Gastrocnemius medialis (tissue), 4 donors: ENCODE measurements at regions not wholly inside any gene's neighbourhood (a gene's known extent, or its start where the extent isn't known, plus 50 kb on each side); places are given as distances from the start of the nearest gene placed in this dataset.

Source experiments
- POLR2A ChIP-seq, 2 donors: fragments of 450-650 bp; IDR thresholded peaks; one replicate each; pipeline ENCODE4 v1.6.1; 2017; ENCODE audit warnings: antibody characterized with exemption in 2 of 2, mild to moderate bottlenecking in 2 of 2, moderate library complexity in 2 of 2
- TF ChIP-seq, protein P1 (sequence below), 5 experiments: fragments of 450-650 bp in 3 of 5; fragments of 200-600 bp in 2 of 5; sonication (generic) in 2 of 5; IDR thresholded peaks in 4 of 5; conservative IDR thresholded peaks in 1 of 5; 1 replicate in 4 of 5; 2 replicates in 1 of 5; pipeline ENCODE4 v1.5.1; 2016 to 2019; ENCODE audit warnings: antibody characterized with exemption in 5 of 5, mild to moderate bottlenecking in 3 of 5, moderate library complexity in 3 of 5

DNA sequence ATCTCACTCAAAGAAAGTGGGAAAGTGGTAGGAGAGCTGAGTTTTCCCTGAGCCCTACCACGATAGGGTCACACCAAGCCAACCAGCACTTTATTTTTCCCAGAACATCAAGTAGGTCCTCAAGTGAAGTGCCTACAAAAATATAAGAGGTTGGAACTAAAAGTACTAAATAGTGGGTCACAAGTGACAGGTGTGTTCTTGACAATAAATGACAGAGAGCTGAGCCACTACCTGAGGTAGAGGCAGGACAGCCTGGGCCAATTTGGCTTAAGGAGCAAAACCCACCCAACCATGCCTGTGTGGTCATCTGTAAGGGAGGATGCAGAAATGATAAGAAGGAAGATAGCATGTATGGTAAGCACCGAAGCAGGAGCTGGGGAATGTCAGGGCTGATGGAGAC, 154.8 kb upstream of the SSTR4 start:
- TF ChIP-seq, protein P1, sequence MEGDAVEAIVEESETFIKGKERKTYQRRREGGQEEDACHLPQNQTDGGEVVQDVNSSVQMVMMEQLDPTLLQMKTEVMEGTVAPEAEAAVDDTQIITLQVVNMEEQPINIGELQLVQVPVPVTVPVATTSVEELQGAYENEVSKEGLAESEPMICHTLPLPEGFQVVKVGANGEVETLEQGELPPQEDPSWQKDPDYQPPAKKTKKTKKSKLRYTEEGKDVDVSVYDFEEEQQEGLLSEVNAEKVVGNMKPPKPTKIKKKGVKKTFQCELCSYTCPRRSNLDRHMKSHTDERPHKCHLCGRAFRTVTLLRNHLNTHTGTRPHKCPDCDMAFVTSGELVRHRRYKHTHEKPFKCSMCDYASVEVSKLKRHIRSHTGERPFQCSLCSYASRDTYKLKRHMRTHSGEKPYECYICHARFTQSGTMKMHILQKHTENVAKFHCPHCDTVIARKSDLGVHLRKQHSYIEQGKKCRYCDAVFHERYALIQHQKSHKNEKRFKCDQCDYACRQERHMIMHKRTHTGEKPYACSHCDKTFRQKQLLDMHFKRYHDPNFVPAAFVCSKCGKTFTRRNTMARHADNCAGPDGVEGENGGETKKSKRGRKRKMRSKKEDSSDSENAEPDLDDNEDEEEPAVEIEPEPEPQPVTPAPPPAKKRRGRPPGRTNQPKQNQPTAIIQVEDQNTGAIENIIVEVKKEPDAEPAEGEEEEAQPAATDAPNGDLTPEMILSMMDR (IDR thresholded peaks at IDR 0.05 in 4 of 5, conservative IDR thresholded peaks at IDR 0.05 in 1 of 5), result no peak
- TF ChIP-seq POLR2A (IDR thresholded peaks at IDR 0.05), result no peak
